Gastroesophageal sphincter (tissue), 4 donors: ENCODE measurements at regions not wholly inside any gene's neighbourhood (a gene's known extent, or its start where the extent isn't known, plus 50 kb on each side); places are given as distances from the start of the nearest gene placed in this dataset.

Experiments
- ATAC-seq: fragments of 150-250 bp; one replicate; pipeline ENCODE4 v1.9.1; 2016; ENCODE audit warnings: mild to moderate bottlenecking, moderate library complexity
- H3K27ac ChIP-seq, 4 donors: fragments of 200-600 bp; sonication (generic) in 3 of 4; 1 replicate in 3 of 4; 2 replicates in 1 of 4; pipeline ENCODE4 v1.5.1; 2016 to 2019
- H3K27me3 ChIP-seq: fragments of 200-600 bp; sonication (generic); one replicate; pipeline ENCODE4 v1.5.1; 2019
- H3K36me3 ChIP-seq, 2 donors: fragments of 200-600 bp; sonication (generic); one replicate each; pipeline ENCODE4 v1.5.1; 2019; ENCODE audit warnings: control low read depth in 1 of 2
- H3K4me1 ChIP-seq, 3 donors: fragments of 200-600 bp; sonication (generic); 1 replicate in 2 of 3; 2 replicates in 1 of 3; pipeline ENCODE4 v1.5.1; 2016 to 2019; ENCODE audit warnings: control low read depth in 2 of 3
- H3K4me3 ChIP-seq, 2 donors: fragments of 200-600 bp; sonication (generic); one replicate each; pipeline ENCODE4 v1.5.1; 2019; ENCODE audit warnings: mild to moderate bottlenecking in 1 of 2, moderate library complexity in 1 of 2
- H3K9me3 ChIP-seq, 3 donors: fragments of 200-600 bp; sonication (generic); one replicate each; pipeline ENCODE4 v1.5.1; 2017 to 2019; ENCODE audit warnings: control low read depth in 2 of 3
- CTCF ChIP-seq, 4 experiments: fragments of 200-600 bp in 2 of 4; fragments of 450-650 bp in 2 of 4; sonication (generic) in 1 of 4; IDR thresholded peaks; one replicate each; pipeline ENCODE4 v1.5.1; 2017 to 2019; ENCODE audit warnings: antibody characterized with exemption in 4 of 4, mild to moderate bottlenecking in 2 of 4, moderate library complexity in 2 of 4
- EP300 ChIP-seq: sonication (generic); formaldehyde crosslinking; IDR thresholded peaks from one replicate; pipeline ENCODE4 v1.6.1; 2017; ENCODE audit warnings: antibody characterized with exemption, mild to moderate bottlenecking
- POLR2A ChIP-seq, 2 donors: fragments of 450-650 bp; IDR thresholded peaks; one replicate each; pipeline ENCODE4 v1.6.1; 2017; ENCODE audit warnings: antibody characterized with exemption in 2 of 2, mild to moderate bottlenecking in 2 of 2, moderate library complexity in 1 of 2
- POLR2AphosphoS5 ChIP-seq: sonication (generic); formaldehyde crosslinking; IDR thresholded peaks from one replicate; pipeline ENCODE4 v1.6.1; 2017; ENCODE audit warnings: antibody characterized with exemption
- WGBS, 2 donors: methylation state at CpG; one replicate each; pipeline ENCODE4 v1.1.5; 2018; ENCODE audit warnings: low coverage in 1 of 2; 5-methylcytosine and 5-hydroxymethylcytosine counted together

GRCh38 chr18:38971881-38972280, 1406.3 kb upstream of the CELF4 start:
- Histone ChIP-seq H3K9me3 (peaks cover 0 to 4% (median 0%) of the 10 kb centered on the region in 3 donors), H3K4me1 (no peaks in the 10 kb centered on the region), H3K36me3 (no peaks in the 10 kb centered on the region), H3K27ac (no peak overlapping the region), H3K4me3 (no peak overlapping the region), H3K27me3 (no peaks in the 10 kb centered on the region)
- no peak for ATAC-seq
- 58 to 63% methylated on average over 7 of the region's 7 CpGs for WGBS, 2 donors
- TF ChIP-seq POLR2AphosphoS5 (no peak), POLR2A (IDR thresholded peaks at IDR 0.05) (no peak), EP300 (no peak), CTCF (IDR thresholded peaks at IDR 0.05) (no peak)

- H3K4me1 ChIP-seq: no peaks in the 10 kb centered on the region
- H3K27me3 ChIP-seq: no peaks in the 10 kb centered on the region
- H3K36me3 ChIP-seq: no peaks in the 10 kb centered on the region
- H3K27ac ChIP-seq: no peak overlapping the region
- TF ChIP-seq POLR2AphosphoS5 (no peak), POLR2A (IDR thresholded peaks at IDR 0.05) (no peak), EP300 (no peak), CTCF (IDR thresholded peaks at IDR 0.05) (no peak)
- no peak for ATAC-seq
- H3K9me3 ChIP-seq: peaks cover 0 to 4% (median 0%) of the 10 kb centered on the region in 3 donors
- no peak overlapping the region for H3K4me3 ChIP-seq
Measured at GRCh38 chr18:38966841-38967240, 1401.2 kb upstream of the CELF4 start.

- TF ChIP-seq POLR2AphosphoS5 (no peak), EP300 (no peak), CTCF (IDR thresholded peaks at IDR 0.05) (no peak), POLR2A (IDR thresholded peaks at IDR 0.05) (no peak)
- no peak overlapping the region for H3K4me3 ChIP-seq
- H3K9me3 ChIP-seq: peaks cover 0 to 2% (median 0%) of the 10 kb centered on the region in 3 donors
- no peaks in the 10 kb centered on the region for H3K36me3 ChIP-seq
- no peak overlapping the region for H3K27ac ChIP-seq
- WGBS, 2 donors: 52 to 60% methylated on average over 3 of the region's 3 CpGs
- no peaks in the 10 kb centered on the region for H3K27me3 ChIP-seq
- no peak for ATAC-seq
- no peaks in the 10 kb centered on the region for H3K4me1 ChIP-seq
Measured at GRCh38 chr18:38963943-38964660, 1398.5 kb upstream of the CELF4 start.

DNA sequence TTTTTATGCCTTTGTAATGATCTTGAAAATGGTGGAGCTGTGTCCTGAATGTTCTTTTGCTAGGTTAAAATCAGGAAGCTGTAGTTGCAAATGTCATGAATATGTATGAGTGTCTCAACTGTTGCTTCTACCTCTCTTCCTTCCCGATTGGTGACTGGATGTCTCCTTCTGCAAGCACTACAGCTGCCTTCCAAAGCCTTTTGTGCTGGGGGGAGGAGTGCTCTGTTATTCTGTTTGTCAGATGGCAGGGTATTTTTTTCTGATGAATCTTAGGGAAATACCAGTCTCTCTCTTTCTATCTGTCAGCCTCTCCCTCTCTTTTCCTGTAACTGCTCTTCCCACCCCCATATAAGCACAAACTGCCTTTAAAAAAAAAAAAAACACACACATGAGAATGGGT, 1396.3 kb upstream of the CELF4 start:
- no peaks in the 10 kb centered on the region for H3K27me3 ChIP-seq
- TF ChIP-seq POLR2AphosphoS5: no peak
- no peak for ATAC-seq
- H3K36me3 ChIP-seq: no peaks in the 10 kb centered on the region
- no peak overlapping the region for H3K27ac ChIP-seq
- H3K4me1 ChIP-seq: no peaks in the 10 kb centered on the region
- WGBS, 2 donors: 55% methylated on average over 1 of the region's 1 CpG; no CpG with 5 or more reads in 1 of the 2 donors
- no peak overlapping the region for H3K4me3 ChIP-seq
- H3K9me3 ChIP-seq: no peaks in the 10 kb centered on the region

DNA sequence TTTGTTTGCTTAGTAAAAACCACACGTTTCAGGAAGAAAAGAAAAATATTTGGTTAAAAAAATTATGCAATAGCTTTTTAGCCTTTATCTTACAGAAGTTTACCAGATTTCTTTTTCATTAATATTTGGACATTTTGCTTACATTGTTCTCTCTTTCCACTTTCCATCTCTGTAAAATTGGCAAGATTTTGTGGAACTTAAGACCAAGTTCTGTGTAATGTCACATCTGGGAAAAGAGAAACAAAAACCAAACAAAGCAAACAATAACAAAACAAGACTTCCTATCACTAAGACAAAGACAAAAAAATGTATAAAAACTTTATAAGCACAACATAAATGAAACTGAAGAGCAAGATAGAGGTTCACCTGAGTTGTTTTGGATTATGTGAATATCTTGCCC, 1392.1 kb upstream of the CELF4 start:
- TF ChIP-seq EP300 (no peak), POLR2A (IDR thresholded peaks at IDR 0.05) (no peak), CTCF (IDR thresholded peaks at IDR 0.05) (no peak), POLR2AphosphoS5 (no peak)
- H3K4me3 ChIP-seq: no peak overlapping the region
- 8 to 29% methylated on average over 1 of the region's 1 CpG for WGBS, 2 donors
- ATAC-seq: no peak
- no peaks in the 10 kb centered on the region for H3K36me3 ChIP-seq
- no peaks in the 10 kb centered on the region for H3K27me3 ChIP-seq
- H3K27ac ChIP-seq: no peak overlapping the region
- H3K4me1 ChIP-seq: no peaks in the 10 kb centered on the region
- H3K9me3 ChIP-seq: no peaks in the 10 kb centered on the region
